SK-N-SH treated with all-trans-retinoic acid at 6 μM for 48 hours (cell line): ENCODE measurements at regions not wholly inside any gene's neighbourhood (a gene's known extent, or its start where the extent isn't known, plus 50 kb on each side); places are given as distances from the start of the nearest gene placed in this dataset.

ENCODE experiments used
- ATAC-seq: fragments of 200-7000 bp; cut with Tn5 transposase; 3 replicates; pipeline ENCODE4 v1.9.1; 2020; ENCODE audit warnings: mild to moderate bottlenecking, moderate library complexity
- ARNTL ChIP-seq: fragments of 450-650 bp; formaldehyde crosslinking; IDR thresholded peaks from 2 replicates; pipeline ENCODE4 v1.5.0; 2020; ENCODE audit warnings: low read depth, mild to moderate bottlenecking, moderate library complexity, borderline replicate concordance
- BACH2 ChIP-seq: fragments of 250-450 bp; sonication (Bioruptor Pico); IDR thresholded peaks from 2 replicates; pipeline ENCODE4 v1.9.0; 2021; ENCODE audit warnings: mild to moderate bottlenecking, borderline replicate concordance
- CSDC2 ChIP-seq: fragments of 250-450 bp; sonication (Bioruptor Pico); IDR thresholded peaks from 2 replicates; pipeline ENCODE4 v1.5.0; 2020; ENCODE audit warnings: mild to moderate bottlenecking, moderate library complexity
- ESRRG ChIP-seq: fragments of 250-450 bp; sonication (Bioruptor Pico); IDR thresholded peaks from 2 replicates; pipeline ENCODE4 v1.6.1; 2021; ENCODE audit warnings: mild to moderate bottlenecking
- GLIS3 ChIP-seq: fragments of 250-450 bp; sonication (Bioruptor Pico); IDR thresholded peaks from 2 replicates; pipeline ENCODE4 v1.5.0; 2020; ENCODE audit warnings: mild to moderate bottlenecking, moderate library complexity
- OSR1 ChIP-seq: fragments of 250-450 bp; sonication (Bioruptor Pico); IDR thresholded peaks from 2 replicates; pipeline ENCODE4 v1.8.0; 2022; ENCODE audit warnings: moderate library complexity, mild to moderate bottlenecking, inconsistent platforms
- PATZ1 ChIP-seq: fragments of 250-450 bp; sonication (Bioruptor Pico); IDR thresholded peaks from 2 replicates; pipeline ENCODE4 v1.8.0; 2020; ENCODE audit warnings: mild to moderate bottlenecking, moderate library complexity, borderline replicate concordance
- PPARA ChIP-seq: fragments of 250-450 bp; sonication (Bioruptor Pico); IDR thresholded peaks from 2 replicates; pipeline ENCODE4 v1.5.0; 2020; ENCODE audit warnings: mild to moderate bottlenecking, borderline replicate concordance
- RARB ChIP-seq: fragments of 250-450 bp; sonication (Bioruptor Pico); IDR thresholded peaks from 2 replicates; pipeline ENCODE4 v1.8.0; 2021; ENCODE audit warnings: mild to moderate bottlenecking, moderate library complexity
- SNAI2 ChIP-seq: fragments of 250-450 bp; sonication (Bioruptor Pico); IDR thresholded peaks from 2 replicates; pipeline ENCODE4 v1.5.0; 2020; ENCODE audit warnings: mild to moderate bottlenecking, moderate library complexity
- TCF4 ChIP-seq: fragments of 250-450 bp; sonication (Bioruptor Pico); IDR thresholded peaks from 2 replicates; pipeline ENCODE4 v1.8.0; 2021; ENCODE audit warnings: mild to moderate bottlenecking, moderate library complexity, borderline replicate concordance
- TOX ChIP-seq: fragments of 250-450 bp; sonication (Bioruptor Pico); IDR thresholded peaks from 2 replicates; pipeline ENCODE4 v1.8.0; 2021; ENCODE audit warnings: mild to moderate bottlenecking, moderate library complexity, borderline replicate concordance
- ZC3H10 ChIP-seq: fragments of 250-450 bp; sonication (Bioruptor Pico); IDR thresholded peaks from 2 replicates; pipeline ENCODE4 v1.5.1; 2021; ENCODE audit warnings: mild to moderate bottlenecking, moderate library complexity
- ZFP3 ChIP-seq: fragments of 250-450 bp; sonication (Bioruptor Pico); IDR thresholded peaks from 2 replicates; pipeline ENCODE4 v1.5.0; 2020; ENCODE audit warnings: mild to moderate bottlenecking, moderate library complexity
- ZFP30 ChIP-seq: fragments of 450-650 bp; formaldehyde crosslinking; IDR thresholded peaks from 2 replicates; pipeline ENCODE4 v1.5.0; 2022; ENCODE audit warnings: mild to moderate bottlenecking, moderate library complexity
- ZNF565 ChIP-seq: fragments of 450-650 bp; formaldehyde crosslinking; conservative IDR thresholded peaks from 2 replicates; pipeline ENCODE4 v1.5.0; 2020; ENCODE audit warnings: low read depth, mild to moderate bottlenecking, moderate library complexity
- ZNF70 ChIP-seq: fragments of 450-650 bp; formaldehyde crosslinking; IDR thresholded peaks from 2 replicates; pipeline ENCODE4 v1.5.0; 2020; ENCODE audit warnings: mild to moderate bottlenecking, moderate library complexity
- TF ChIP-seq, protein P1 (sequence below): fragments of 250-450 bp; sonication (Bioruptor Pico); IDR thresholded peaks from 2 replicates; pipeline ENCODE4 v1.8.0; 2021; ENCODE audit warnings: low read depth, mild to moderate bottlenecking, moderate library complexity, borderline replicate concordance
- TF ChIP-seq, protein P2 (sequence below): fragments of 250-450 bp; sonication (Bioruptor Pico); IDR thresholded peaks from 2 replicates; pipeline ENCODE4 v1.5.1; 2021; ENCODE audit warnings: mild to moderate bottlenecking, moderate library complexity
- TF ChIP-seq, protein P3 (sequence below): fragments of 250-450 bp; sonication (Bioruptor Pico); IDR thresholded peaks from 2 replicates; pipeline ENCODE4 v1.5.1; 2020; ENCODE audit warnings: low read depth, mild to moderate bottlenecking, moderate library complexity
- TF ChIP-seq, protein P4 (sequence below): fragments of 250-450 bp; sonication (Bioruptor Pico); IDR thresholded peaks from 2 replicates; pipeline ENCODE4 v1.5.0; 2020; ENCODE audit warnings: mild to moderate bottlenecking, moderate library complexity

- TF ChIP-seq PATZ1, result no peak
- TF ChIP-seq TOX (CRISPR knock-in tag), result no peak
- no peak for TF ChIP-seq ZFP30 (CRISPR knock-in tag)
- TF ChIP-seq OSR1, result no peak
- no peak for TF ChIP-seq ZNF565 (CRISPR knock-in tag)
- no peak for TF ChIP-seq GLIS3
- TF ChIP-seq RARB, result no peak
- no peak for TF ChIP-seq ZNF70
- no peak for TF ChIP-seq ZFP3
- no peak for TF ChIP-seq CSDC2 (CRISPR knock-in tag)
- TF ChIP-seq BACH2 (CRISPR knock-in tag), result no peak
- TF ChIP-seq, protein P1, sequence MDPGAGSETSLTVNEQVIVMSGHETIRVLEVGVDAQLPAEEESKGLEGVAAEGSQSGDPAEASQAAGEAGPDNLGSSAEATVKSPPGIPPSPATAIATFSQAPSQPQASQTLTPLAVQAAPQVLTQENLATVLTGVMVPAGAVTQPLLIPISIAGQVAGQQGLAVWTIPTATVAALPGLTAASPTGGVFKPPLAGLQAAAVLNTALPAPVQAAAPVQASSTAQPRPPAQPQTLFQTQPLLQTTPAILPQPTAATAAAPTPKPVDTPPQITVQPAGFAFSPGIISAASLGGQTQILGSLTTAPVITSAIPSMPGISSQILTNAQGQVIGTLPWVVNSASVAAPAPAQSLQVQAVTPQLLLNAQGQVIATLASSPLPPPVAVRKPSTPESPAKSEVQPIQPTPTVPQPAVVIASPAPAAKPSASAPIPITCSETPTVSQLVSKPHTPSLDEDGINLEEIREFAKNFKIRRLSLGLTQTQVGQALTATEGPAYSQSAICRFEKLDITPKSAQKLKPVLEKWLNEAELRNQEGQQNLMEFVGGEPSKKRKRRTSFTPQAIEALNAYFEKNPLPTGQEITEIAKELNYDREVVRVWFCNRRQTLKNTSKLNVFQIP (CRISPR knock-in tag), result no peak
- no peak for TF ChIP-seq PPARA (CRISPR knock-in tag)
- TF ChIP-seq, all 23 proteins: peak for 0
- ATAC-seq, result no peak
Observed at GRCh38 chr14:83972631-83973030, 1557.3 kb upstream of the FLRT2 start.

- ATAC-seq, result no peak
- no peak for TF ChIP-seq PATZ1
- TF ChIP-seq ESRRG, result no peak
- TF ChIP-seq TOX (CRISPR knock-in tag), result no peak
- TF ChIP-seq ZNF565 (CRISPR knock-in tag), result no peak
- TF ChIP-seq, protein P2, sequence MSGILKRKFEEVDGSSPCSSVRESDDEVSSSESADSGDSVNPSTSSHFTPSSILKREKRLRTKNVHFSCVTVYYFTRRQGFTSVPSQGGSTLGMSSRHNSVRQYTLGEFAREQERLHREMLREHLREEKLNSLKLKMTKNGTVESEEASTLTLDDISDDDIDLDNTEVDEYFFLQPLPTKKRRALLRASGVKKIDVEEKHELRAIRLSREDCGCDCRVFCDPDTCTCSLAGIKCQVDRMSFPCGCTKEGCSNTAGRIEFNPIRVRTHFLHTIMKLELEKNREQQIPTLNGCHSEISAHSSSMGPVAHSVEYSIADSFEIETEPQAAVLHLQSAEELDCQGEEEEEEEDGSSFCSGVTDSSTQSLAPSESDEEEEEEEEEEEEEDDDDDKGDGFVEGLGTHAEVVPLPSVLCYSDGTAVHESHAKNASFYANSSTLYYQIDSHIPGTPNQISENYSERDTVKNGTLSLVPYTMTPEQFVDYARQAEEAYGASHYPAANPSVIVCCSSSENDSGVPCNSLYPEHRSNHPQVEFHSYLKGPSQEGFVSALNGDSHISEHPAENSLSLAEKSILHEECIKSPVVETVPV (CRISPR knock-in tag), result no peak
- TF ChIP-seq, protein P1 (CRISPR knock-in tag), result no peak
- no peak for TF ChIP-seq ARNTL (CRISPR knock-in tag)
- no peak for TF ChIP-seq ZNF70
- TF ChIP-seq, protein P3, sequence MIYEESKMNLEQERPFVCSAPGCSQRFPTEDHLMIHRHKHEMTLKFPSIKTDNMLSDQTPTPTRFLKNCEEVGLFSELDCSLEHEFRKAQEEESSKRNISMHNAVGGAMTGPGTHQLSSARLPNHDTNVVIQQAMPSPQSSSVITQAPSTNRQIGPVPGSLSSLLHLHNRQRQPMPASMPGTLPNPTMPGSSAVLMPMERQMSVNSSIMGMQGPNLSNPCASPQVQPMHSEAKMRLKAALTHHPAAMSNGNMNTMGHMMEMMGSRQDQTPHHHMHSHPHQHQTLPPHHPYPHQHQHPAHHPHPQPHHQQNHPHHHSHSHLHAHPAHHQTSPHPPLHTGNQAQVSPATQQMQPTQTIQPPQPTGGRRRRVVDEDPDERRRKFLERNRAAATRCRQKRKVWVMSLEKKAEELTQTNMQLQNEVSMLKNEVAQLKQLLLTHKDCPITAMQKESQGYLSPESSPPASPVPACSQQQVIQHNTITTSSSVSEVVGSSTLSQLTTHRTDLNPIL (CRISPR knock-in tag), result no peak
- no peak for TF ChIP-seq CSDC2 (CRISPR knock-in tag)
- TF ChIP-seq GLIS3, result no peak
- no peak for TF ChIP-seq ZC3H10 (CRISPR knock-in tag)
- TF ChIP-seq SNAI2 (CRISPR knock-in tag), result no peak
- TF ChIP-seq PPARA (CRISPR knock-in tag), result no peak
- no peak for TF ChIP-seq TCF4
Observed at GRCh38 chr14:83974647-83975163, 1555.2 kb upstream of the FLRT2 start.

DNA sequence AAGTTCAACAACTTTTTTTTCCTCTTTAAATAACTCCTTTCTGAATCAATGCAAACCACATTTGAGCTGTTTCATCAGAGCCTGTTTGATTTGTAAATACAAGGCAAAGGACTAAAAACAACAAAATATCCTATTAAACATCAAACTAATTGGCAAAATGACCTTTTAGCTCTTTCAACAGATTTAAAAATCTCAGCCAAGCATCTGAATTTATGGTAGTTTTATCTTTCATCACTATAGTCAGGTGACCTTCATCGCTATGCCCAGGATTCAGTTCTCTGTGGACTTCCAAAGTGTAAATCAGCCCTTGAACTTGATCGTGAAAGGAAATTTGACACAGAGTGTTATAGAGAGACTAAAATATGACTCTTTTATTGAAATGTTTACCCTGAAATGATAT, 1554.5 kb upstream of the FLRT2 start:
- ATAC-seq, result no peak
- TF ChIP-seq PATZ1 (no peak), ARNTL (CRISPR knock-in tag) (no peak)
- TF ChIP-seq, protein P4, sequence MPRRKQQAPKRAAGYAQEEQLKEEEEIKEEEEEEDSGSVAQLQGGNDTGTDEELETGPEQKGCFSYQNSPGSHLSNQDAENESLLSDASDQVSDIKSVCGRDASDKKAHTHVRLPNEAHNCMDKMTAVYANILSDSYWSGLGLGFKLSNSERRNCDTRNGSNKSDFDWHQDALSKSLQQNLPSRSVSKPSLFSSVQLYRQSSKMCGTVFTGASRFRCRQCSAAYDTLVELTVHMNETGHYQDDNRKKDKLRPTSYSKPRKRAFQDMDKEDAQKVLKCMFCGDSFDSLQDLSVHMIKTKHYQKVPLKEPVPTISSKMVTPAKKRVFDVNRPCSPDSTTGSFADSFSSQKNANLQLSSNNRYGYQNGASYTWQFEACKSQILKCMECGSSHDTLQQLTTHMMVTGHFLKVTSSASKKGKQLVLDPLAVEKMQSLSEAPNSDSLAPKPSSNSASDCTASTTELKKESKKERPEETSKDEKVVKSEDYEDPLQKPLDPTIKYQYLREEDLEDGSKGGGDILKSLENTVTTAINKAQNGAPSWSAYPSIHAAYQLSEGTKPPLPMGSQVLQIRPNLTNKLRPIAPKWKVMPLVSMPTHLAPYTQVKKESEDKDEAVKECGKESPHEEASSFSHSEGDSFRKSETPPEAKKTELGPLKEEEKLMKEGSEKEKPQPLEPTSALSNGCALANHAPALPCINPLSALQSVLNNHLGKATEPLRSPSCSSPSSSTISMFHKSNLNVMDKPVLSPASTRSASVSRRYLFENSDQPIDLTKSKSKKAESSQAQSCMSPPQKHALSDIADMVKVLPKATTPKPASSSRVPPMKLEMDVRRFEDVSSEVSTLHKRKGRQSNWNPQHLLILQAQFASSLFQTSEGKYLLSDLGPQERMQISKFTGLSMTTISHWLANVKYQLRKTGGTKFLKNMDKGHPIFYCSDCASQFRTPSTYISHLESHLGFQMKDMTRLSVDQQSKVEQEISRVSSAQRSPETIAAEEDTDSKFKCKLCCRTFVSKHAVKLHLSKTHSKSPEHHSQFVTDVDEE (CRISPR knock-in tag), result no peak
- TF ChIP-seq, protein P1 (CRISPR knock-in tag), result no peak
